Neural cell (in vitro differentiated cells): ENCODE measurements at regions not wholly inside any gene's neighbourhood (a gene's known extent, or its start where the extent isn't known, plus 50 kb on each side); places are given as distances from the start of the nearest gene placed in this dataset.

ENCODE experiments used
- CTCF ChIP-seq: fragments of 450-650 bp; IDR thresholded peaks from 2 replicates; pipeline ENCODE4 v1.5.1; 2014; ENCODE audit warnings: antibody characterized with exemption, mild to moderate bottlenecking, moderate library complexity; ENCODE audit not compliant: poor library complexity, severe bottlenecking
- EP300 ChIP-seq: fragments of 450-650 bp; conservative IDR thresholded peaks from 2 replicates; pipeline ENCODE4 v1.6.1; 2014; ENCODE audit warnings: antibody characterized with exemption, mild to moderate bottlenecking, moderate library complexity; ENCODE audit not compliant: poor library complexity, severe bottlenecking
- EZH2 ChIP-seq: fragments of 200-600, 300-800 bp; shearing (Covaris generic), sonication (generic); IDR thresholded peaks from 2 replicates; pipeline ENCODE4 v1.6.1; 2014; ENCODE audit warnings: antibody characterized with exemption, low read length, borderline replicate concordance, mild to moderate bottlenecking; ENCODE audit not compliant: insufficient read depth, poor library complexity, severe bottlenecking
- MXI1 ChIP-seq: fragments of 450-650 bp; conservative IDR thresholded peaks from 2 replicates; pipeline ENCODE4 v1.6.1; 2014; ENCODE audit warnings: antibody characterized with exemption, mild to moderate bottlenecking; ENCODE audit not compliant: poor library complexity, severe bottlenecking
- POLR2AphosphoS5 ChIP-seq: IDR thresholded peaks from 2 replicates; pipeline ENCODE4 v1.6.1; 2012
- RAD21 ChIP-seq: fragments of 450-650 bp; conservative IDR thresholded peaks from 2 replicates; pipeline ENCODE4 v1.6.1; 2014; ENCODE audit warnings: antibody characterized with exemption, mild to moderate bottlenecking, moderate library complexity
- SMC3 ChIP-seq: fragments of 450-650 bp; conservative IDR thresholded peaks from 2 replicates; pipeline ENCODE4 v1.6.1; 2014; ENCODE audit warnings: antibody characterized with exemption, mild to moderate bottlenecking, moderate library complexity; ENCODE audit not compliant: poor library complexity
- TAF1 ChIP-seq: IDR thresholded peaks from 2 replicates; pipeline ENCODE4 v1.6.1; 2012; ENCODE audit warnings: low read depth

GRCh38 chr6:167209577-167209975, 51.8 kb upstream of the GPR31 start:
- TF ChIP-seq CTCF, result no peak
- TF ChIP-seq SMC3, result no peak
- TF ChIP-seq TAF1, result no peak
- TF ChIP-seq POLR2AphosphoS5, result no peak
- no peak for TF ChIP-seq EZH2
- TF ChIP-seq EP300, result no peak
- TF ChIP-seq MXI1, result no peak
- no peak for TF ChIP-seq RAD21
